Esophagus (tissue), 2 donors: ENCODE measurements at regions not wholly inside any gene's neighbourhood (a gene's known extent, or its start where the extent isn't known, plus 50 kb on each side); places are given as distances from the start of the nearest gene placed in this dataset.

Source experiments
- H3K27ac ChIP-seq, 2 donors: one replicate each; pipeline ENCODE4 v1.5.1; 2013; ENCODE audit warnings: low read depth in 2 of 2, mild to moderate bottlenecking in 2 of 2, inconsistent platforms in 1 of 2, low read length in 1 of 2, moderate library complexity in 1 of 2
- H3K27me3 ChIP-seq, 2 donors: one replicate each; pipeline ENCODE4 v1.6.1; 2013; ENCODE audit warnings: low read length in 2 of 2, control low read depth in 1 of 2, mild to moderate bottlenecking in 1 of 2; ENCODE audit not compliant: insufficient read depth in 2 of 2, control insufficient read depth in 1 of 2
- H3K36me3 ChIP-seq, 2 donors: one replicate each; pipeline ENCODE4 v1.6.1; 2013; ENCODE audit warnings: low read length in 1 of 2; ENCODE audit not compliant: control insufficient read depth in 2 of 2, insufficient read depth in 2 of 2
- H3K4me1 ChIP-seq, 2 donors: one replicate each; pipeline ENCODE4 v1.6.1; 2013; ENCODE audit warnings: low read length in 1 of 2; ENCODE audit not compliant: control insufficient read depth in 2 of 2, insufficient read depth in 2 of 2
- H3K4me3 ChIP-seq, 2 donors: one replicate each; pipeline ENCODE4 v1.5.1; 2013; ENCODE audit warnings: low read length in 2 of 2, mild to moderate bottlenecking in 2 of 2, low read depth in 1 of 2, moderate library complexity in 1 of 2
- H3K9me3 ChIP-seq, 2 donors: one replicate each; pipeline ENCODE4 v1.6.1; 2013; ENCODE audit warnings: mild to moderate bottlenecking in 2 of 2, low read depth in 1 of 2, low read length in 1 of 2, moderate library complexity in 1 of 2; ENCODE audit not compliant: control insufficient read depth in 2 of 2, insufficient read depth in 1 of 2
- WGBS, 2 donors: extraction: QIAGEN DNeasy Blood & Tissue Kit; methylation state at CpG; one replicate each; pipeline ENCODE4 v1.1.7; 2013; 5-methylcytosine and 5-hydroxymethylcytosine counted together
- donor health status: healthy with polysubstance abuse.
- donor health status: Bipolar disorder and iron deficiency.

GRCh38 chr2:30354150-30354549 is 92.9 kb upstream of the LCLAT1 start:
- no peaks in the 10 kb centered on the region for H3K36me3 ChIP-seq
- no peak overlapping the region for H3K4me3 ChIP-seq
- no peaks in the 10 kb centered on the region for H3K4me1 ChIP-seq
- WGBS, 2 donors, result 59 to 86% methylated on average over 2 of the region's 2 CpGs
- no peaks in the 10 kb centered on the region for H3K9me3 ChIP-seq
- no peak overlapping the region for H3K27ac ChIP-seq
- H3K27me3 ChIP-seq, result no peaks in the 10 kb centered on the region

GRCh38 chr2:30354621-30355020 is 92.4 kb upstream of the LCLAT1 start:
- H3K36me3 ChIP-seq, result no peaks in the 10 kb centered on the region
- no peaks in the 10 kb centered on the region for H3K9me3 ChIP-seq
- H3K4me3 ChIP-seq, result no peak overlapping the region
- no peak overlapping the region for H3K27ac ChIP-seq
- no peaks in the 10 kb centered on the region for H3K4me1 ChIP-seq
- 91 to 98% methylated on average over 1 of the region's 1 CpG for WGBS, 2 donors
- no peaks in the 10 kb centered on the region for H3K27me3 ChIP-seq

GRCh38 chr2:30355306-30355705 is 91.7 kb upstream of the LCLAT1 start:
- Histone ChIP-seq H3K9me3 (no peaks in the 10 kb centered on the region), H3K4me3 (no peak overlapping the region), H3K27ac (no peak overlapping the region), H3K4me1 (no peaks in the 10 kb centered on the region), H3K27me3 (no peaks in the 10 kb centered on the region), H3K36me3 (no peaks in the 10 kb centered on the region)
- WGBS, 2 donors, result 97 to 99% methylated on average over 3 of the region's 3 CpGs

- Histone ChIP-seq H3K36me3 (no peaks in the 10 kb centered on the region), H3K27ac (no peak overlapping the region), H3K9me3 (no peaks in the 10 kb centered on the region), H3K27me3 (no peaks in the 10 kb centered on the region), H3K4me3 (no peak overlapping the region), H3K4me1 (no peaks in the 10 kb centered on the region)
- 93 to 94% methylated on average over 6 of the region's 6 CpGs for WGBS, 2 donors
Measured at GRCh38 chr2:30356071-30356470, 91.0 kb upstream of the LCLAT1 start.

DNA sequence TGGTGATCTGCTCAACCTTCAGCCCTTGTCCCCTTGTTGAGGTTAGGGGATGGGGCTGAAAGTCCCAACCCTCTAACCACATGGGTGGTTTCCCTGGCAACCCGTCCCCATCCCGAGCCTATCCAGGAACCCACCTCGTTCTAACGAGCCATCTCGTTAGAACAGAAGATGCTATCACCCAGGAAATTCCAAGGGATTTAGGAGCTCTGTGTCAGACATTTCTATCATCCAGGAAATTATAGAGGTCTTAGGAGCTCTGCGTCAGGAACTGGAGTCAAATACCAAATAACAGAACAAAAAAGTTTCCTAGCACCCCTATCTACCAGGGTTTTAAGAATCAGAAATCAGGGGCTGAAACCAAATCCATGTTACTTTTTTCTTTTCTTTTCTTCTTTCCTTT is 90.3 kb upstream of the LCLAT1 start:
- Histone ChIP-seq H3K27ac (no peak overlapping the region), H3K4me1 (peaks cover 0 to 3% of the 10 kb centered on the region in 2 donors), H3K27me3 (no peaks in the 10 kb centered on the region), H3K4me3 (no peak overlapping the region), H3K9me3 (no peaks in the 10 kb centered on the region), H3K36me3 (no peaks in the 10 kb centered on the region)
- WGBS, 2 donors, result 79 to 82% methylated on average over 6 of the region's 6 CpGs

DNA sequence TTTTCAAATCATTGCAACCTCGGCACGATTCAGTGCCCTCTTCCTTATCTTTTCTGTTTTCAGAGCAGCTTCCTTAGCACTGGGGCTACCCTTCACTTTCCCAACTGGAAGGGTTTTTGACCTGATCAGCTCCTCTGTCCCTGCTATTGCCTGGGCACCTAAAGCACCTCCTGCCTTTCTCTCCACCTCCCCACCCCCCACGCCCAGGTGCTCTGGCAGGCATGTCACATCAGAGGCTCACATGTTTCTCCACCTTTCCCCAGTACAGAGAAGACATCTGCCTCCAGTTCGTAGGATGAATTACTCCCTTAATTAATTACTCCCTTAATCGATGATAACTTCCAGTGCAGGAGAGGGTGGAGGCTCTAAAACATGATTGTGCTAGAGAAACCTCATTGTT is 88.7 kb upstream of the LCLAT1 start:
- Histone ChIP-seq H3K4me1 (peaks cover 0 to 9% of the 10 kb centered on the region in 2 donors), H3K4me3 (no peak overlapping the region), H3K27ac (no peak overlapping the region), H3K9me3 (no peaks in the 10 kb centered on the region), H3K36me3 (no peaks in the 10 kb centered on the region), H3K27me3 (no peaks in the 10 kb centered on the region)
- 70 to 74% methylated on average over 5 of the region's 5 CpGs for WGBS, 2 donors

- H3K4me3 ChIP-seq, result no peak overlapping the region
- 93 to 99% methylated on average over 6 of the region's 6 CpGs for WGBS, 2 donors
- H3K4me1 ChIP-seq, result peaks cover 0 to 9% of the 10 kb centered on the region in 2 donors
- H3K27me3 ChIP-seq, result no peaks in the 10 kb centered on the region
- H3K27ac ChIP-seq, result no peak overlapping the region
- H3K9me3 ChIP-seq, result no peaks in the 10 kb centered on the region
- H3K36me3 ChIP-seq, result no peaks in the 10 kb centered on the region
Measured at GRCh38 chr2:30358842-30359241, 88.2 kb upstream of the LCLAT1 start.

DNA sequence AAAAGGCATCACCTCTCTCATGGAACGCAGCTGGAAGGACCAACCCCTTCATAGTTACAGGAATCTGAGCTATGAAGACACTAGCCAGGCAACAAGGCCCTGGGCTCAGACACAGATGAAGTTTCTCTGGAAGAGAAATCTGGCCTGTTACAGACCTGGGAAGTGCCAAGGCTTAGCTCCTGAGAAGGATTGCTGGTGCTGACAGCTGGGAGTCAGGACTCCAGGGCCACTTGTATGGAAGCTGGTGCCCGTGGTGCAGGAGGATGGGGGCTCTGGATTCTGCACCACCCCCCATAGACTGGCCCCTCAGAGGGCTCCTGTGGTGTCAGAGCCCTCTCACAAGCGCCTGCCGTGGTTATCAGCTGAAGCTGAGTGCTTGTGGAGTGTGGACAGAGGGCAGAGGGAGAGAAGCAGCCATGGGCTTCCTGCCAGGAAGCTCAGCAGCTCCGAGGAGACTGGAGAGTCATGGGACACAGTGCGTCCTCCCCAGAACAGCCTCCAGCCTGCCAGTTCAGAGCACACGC is 87.3 kb upstream of the LCLAT1 start:
- H3K4me3 ChIP-seq, result no peak overlapping the region
- H3K4me1 ChIP-seq, result peaks cover 0 to 9% of the 10 kb centered on the region in 2 donors
- H3K36me3 ChIP-seq, result no peaks in the 10 kb centered on the region
- H3K9me3 ChIP-seq, result no peaks in the 10 kb centered on the region
- 55 to 66% methylated on average over 7 of the region's 7 CpGs for WGBS, 2 donors
- peak overlapping the region in 1 of 2 donors; percentile 17 for H3K27ac ChIP-seq
- no peaks in the 10 kb centered on the region for H3K27me3 ChIP-seq

GRCh38 chr2:30361751-30362394 is 85.2 kb upstream of the LCLAT1 start:
- 59 to 67% methylated on average over 11 of the region's 11 CpGs for WGBS, 2 donors
- no peak overlapping the region for H3K27ac ChIP-seq

DNA sequence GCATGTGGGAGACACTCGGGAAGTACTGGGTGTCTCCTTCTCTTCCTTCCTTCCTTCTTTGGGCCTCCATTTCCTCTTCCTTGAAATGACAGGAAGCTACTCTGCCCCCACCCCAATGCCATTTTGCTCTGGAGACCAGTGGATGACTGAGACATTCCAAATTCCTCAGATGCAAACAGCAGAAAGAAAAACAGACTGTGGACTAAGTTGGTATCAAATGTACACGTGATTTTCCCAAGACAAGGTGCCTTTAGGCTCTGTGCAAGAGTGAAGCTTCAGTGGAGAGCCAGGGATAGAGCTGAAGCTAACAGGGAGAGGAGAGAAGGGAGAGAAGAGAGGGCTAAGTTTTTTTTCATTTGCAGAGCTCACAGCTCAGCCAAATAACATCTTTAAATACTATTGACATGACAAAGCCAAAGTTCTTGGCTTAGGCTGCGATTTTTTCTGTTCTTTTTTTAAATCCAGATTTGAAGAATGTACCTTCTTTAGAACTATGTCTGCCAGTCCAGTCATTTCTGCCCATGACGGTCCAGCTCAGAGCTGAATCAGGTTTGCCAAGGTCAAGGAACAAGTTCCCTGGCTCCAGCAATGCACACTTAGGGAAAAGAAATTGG is 84.5 kb upstream of the LCLAT1 start:
- peaks cover 0 to 13% of the 10 kb centered on the region in 2 donors for H3K4me1 ChIP-seq
- H3K36me3 ChIP-seq, result no peaks in the 10 kb centered on the region
- no peak overlapping the region for H3K4me3 ChIP-seq
- no peak overlapping the region for H3K27ac ChIP-seq
- no peaks in the 10 kb centered on the region for H3K27me3 ChIP-seq
- no peaks in the 10 kb centered on the region for H3K9me3 ChIP-seq
- WGBS, 2 donors, result 34 to 39% methylated on average over 4 of the region's 4 CpGs

More at GRCh38 chr2:30361751-30362394, 85.2 kb upstream of the LCLAT1 start:
- H3K4me3 ChIP-seq, result no peak overlapping the region
- no peaks in the 10 kb centered on the region for H3K36me3 ChIP-seq
- no peaks in the 10 kb centered on the region for H3K27me3 ChIP-seq
- peaks cover 0 to 13% of the 10 kb centered on the region in 2 donors for H3K4me1 ChIP-seq
- no peaks in the 10 kb centered on the region for H3K9me3 ChIP-seq
